Neural progenitor cell (in vitro differentiated cells): ENCODE measurements at regions not wholly inside any gene's neighbourhood (a gene's known extent, or its start where the extent isn't known, plus 50 kb on each side); places are given as distances from the start of the nearest gene placed in this dataset.

Source experiments
- DNase-seq: peaks from one replicate; pipeline ENCODE4 v3.0.0-alpha.2; 2016; ENCODE audit warnings: low spot score
- H2AFZ ChIP-seq: fragments of 200-600 bp; sonication (generic); replicated peaks from 2 replicates; pipeline ENCODE4 v1.6.1; 2016; ENCODE audit warnings: antibody characterized with exemption
- H3F3A ChIP-seq: fragments of 200-600 bp; sonication (generic); 2 replicates; pipeline ENCODE4 v1.6.1; 2016; ENCODE audit warnings: antibody characterized with exemption, low read depth
- H3K27ac ChIP-seq: fragments of 200-600 bp; sonication (generic); 2 replicates; pipeline ENCODE4 v1.5.1; 2016; ENCODE audit warnings: mild to moderate bottlenecking
- H3K27me3 ChIP-seq: fragments of 200-600 bp; sonication (generic); 2 replicates; pipeline ENCODE4 v1.6.1; 2016; ENCODE audit warnings: mild to moderate bottlenecking, moderate library complexity
- H3K36me3 ChIP-seq: fragments of 200-600 bp; sonication (generic); 2 replicates; pipeline ENCODE4 v1.5.1; 2016
- H3K4me1 ChIP-seq: fragments of 200-600 bp; sonication (generic); 2 replicates; pipeline ENCODE4 v1.6.1; 2016; ENCODE audit warnings: mixed run types
- H3K4me2 ChIP-seq: fragments of 200-600 bp; sonication (generic); 2 replicates; pipeline ENCODE4 v1.6.1; 2016
- H3K4me3 ChIP-seq: fragments of 200-600 bp; sonication (generic); 2 replicates; pipeline ENCODE4 v1.5.1; 2016
- H3K79me2 ChIP-seq: fragments of 200-600 bp; sonication (generic); 2 replicates; pipeline ENCODE4 v1.6.1; 2016; ENCODE audit warnings: low read depth
- H3K9ac ChIP-seq: fragments of 200-600 bp; sonication (generic); 2 replicates; pipeline ENCODE4 v1.6.1; 2016
- H3K9me3 ChIP-seq: fragments of 200-600 bp; sonication (generic); 2 replicates; pipeline ENCODE4 v1.5.1; 2016; ENCODE audit warnings: low read depth
- H4K20me1 ChIP-seq: fragments of 200-600 bp; sonication (generic); 2 replicates; pipeline ENCODE4 v1.6.1; 2016; ENCODE audit warnings: low read depth
- H3K27ac Mint-ChIP-seq: 3 replicates; pipeline ENCODE4 v1.8.0; 2021; ENCODE audit warnings: mixed read lengths
- H3K27me3 Mint-ChIP-seq: 2 replicates; pipeline ENCODE4 v1.8.0; 2022; ENCODE audit warnings: low read depth, mild to moderate bottlenecking, inconsistent platforms, moderate library complexity, mixed read lengths; ENCODE audit not compliant: insufficient read depth
- H3K36me3 Mint-ChIP-seq: 3 replicates; pipeline ENCODE4 v1.8.0; 2021; ENCODE audit warnings: mixed read lengths
- H3K4me1 Mint-ChIP-seq: 3 replicates; pipeline ENCODE4 v1.8.0; 2021; ENCODE audit warnings: mixed read lengths
- H3K4me3 Mint-ChIP-seq: 3 replicates; pipeline ENCODE4 v1.8.0; 2021; ENCODE audit warnings: mild to moderate bottlenecking, moderate library complexity, mixed read lengths
- H3K9me3 Mint-ChIP-seq: 3 replicates; pipeline ENCODE4 v1.8.0; 2020; ENCODE audit warnings: mixed read lengths
- CTCF ChIP-seq: fragments of 200-600 bp; sonication (generic); IDR thresholded peaks from 2 replicates; pipeline ENCODE4 v1.5.1; 2017; ENCODE audit warnings: antibody characterized with exemption, mild to moderate bottlenecking
- EZH2 ChIP-seq: fragments of 200-600 bp; sonication (generic); IDR thresholded peaks from 2 replicates; pipeline ENCODE4 v1.6.1; 2017; ENCODE audit warnings: antibody characterized with exemption, mild to moderate bottlenecking, moderate library complexity
- EZH2phosphoT487 ChIP-seq: fragments of 200-600 bp; sonication (generic); IDR thresholded peaks from 2 replicates; pipeline ENCODE4 v1.6.1; 2017; ENCODE audit warnings: antibody characterized with exemption

GRCh38 chr3:187925326-187925725 is 180.1 kb upstream of the BCL6 start:
- Histone ChIP-seq H2AFZ (no peak overlapping the region), H3K4me2 (no peak overlapping the region), H3K36me3 (peaks cover 6% of the 10 kb centered on the region), H3K27me3 (no peaks in the 10 kb centered on the region), H3K9ac (no peak overlapping the region), H3K27ac (no peak overlapping the region), H3K9me3 (no peaks in the 10 kb centered on the region), H4K20me1 (no peaks in the 10 kb centered on the region), H3K79me2 (no peaks in the 10 kb centered on the region), H3K4me1 (no peaks in the 10 kb centered on the region), H3K4me3 (no peak overlapping the region), H3F3A (no peaks in the 10 kb centered on the region)
- no peaks in the 10 kb centered on the region for H3K4me1 Mint-ChIP-seq
- no peak for DNase-seq
- H3K9me3 Mint-ChIP-seq: peaks cover 11% of the 10 kb centered on the region
- no peak overlapping the region for H3K4me3 Mint-ChIP-seq
- H3K36me3 Mint-ChIP-seq: no peaks in the 10 kb centered on the region
- peaks cover 4% of the 10 kb centered on the region for H3K27me3 Mint-ChIP-seq
- no peak overlapping the region for H3K27ac Mint-ChIP-seq
- TF ChIP-seq EZH2phosphoT487 (no peak), EZH2 (no peak), CTCF (no peak)

- no peak overlapping the region for H3K27ac ChIP-seq
- H3F3A ChIP-seq: no peaks in the 10 kb centered on the region
- H3K4me1 ChIP-seq: no peaks in the 10 kb centered on the region
- H3K9me3 Mint-ChIP-seq: peaks cover 11% of the 10 kb centered on the region
- H3K36me3 ChIP-seq: peaks cover 6% of the 10 kb centered on the region
- TF ChIP-seq EZH2phosphoT487 (no peak), EZH2 (no peak), CTCF (no peak)
- no peaks in the 10 kb centered on the region for H3K79me2 ChIP-seq
- H3K27ac Mint-ChIP-seq: no peak overlapping the region
- H2AFZ ChIP-seq: no peak overlapping the region
- H3K27me3 Mint-ChIP-seq: peaks cover 4% of the 10 kb centered on the region
- no peak for DNase-seq
- H3K36me3 Mint-ChIP-seq: no peaks in the 10 kb centered on the region
- no peak overlapping the region for H3K4me3 ChIP-seq
- H3K27me3 ChIP-seq: no peaks in the 10 kb centered on the region
- H3K9me3 ChIP-seq: no peaks in the 10 kb centered on the region
- no peaks in the 10 kb centered on the region for H4K20me1 ChIP-seq
- H3K4me3 Mint-ChIP-seq: no peak overlapping the region
- no peaks in the 10 kb centered on the region for H3K4me1 Mint-ChIP-seq
- no peak overlapping the region for H3K4me2 ChIP-seq
- no peak overlapping the region for H3K9ac ChIP-seq
Observed at GRCh38 chr3:187926620-187927019, 181.4 kb upstream of the BCL6 start.

- no peak overlapping the region for H3K4me3 ChIP-seq
- Mint-ChIP-seq H3K27me3 (peaks cover 4% of the 10 kb centered on the region), H3K36me3 (no peaks in the 10 kb centered on the region), H3K4me1 (no peaks in the 10 kb centered on the region), H3K9me3 (peaks cover 11% of the 10 kb centered on the region), H3K4me3 (no peak overlapping the region), H3K27ac (no peak overlapping the region)
- H3K9me3 ChIP-seq: no peaks in the 10 kb centered on the region
- H3K9ac ChIP-seq: no peak overlapping the region
- no peak for DNase-seq
- H3K79me2 ChIP-seq: no peaks in the 10 kb centered on the region
- no peak overlapping the region for H2AFZ ChIP-seq
- TF ChIP-seq CTCF (no peak), EZH2phosphoT487 (no peak), EZH2 (no peak)
- no peaks in the 10 kb centered on the region for H3K27me3 ChIP-seq
- no peak overlapping the region for H3K27ac ChIP-seq
- H4K20me1 ChIP-seq: no peaks in the 10 kb centered on the region
- H3K36me3 ChIP-seq: peaks cover 6% of the 10 kb centered on the region
- no peak overlapping the region for H3K4me2 ChIP-seq
- H3F3A ChIP-seq: no peaks in the 10 kb centered on the region
- H3K4me1 ChIP-seq: no peaks in the 10 kb centered on the region
Observed at GRCh38 chr3:187927565-187927964, 182.3 kb upstream of the BCL6 start.
